T-helper 9 cell (primary cell): ENCODE measurements at regions not wholly inside any gene's neighbourhood (a gene's known extent, or its start where the extent isn't known, plus 50 kb on each side); places are given as distances from the start of the nearest gene placed in this dataset.

Experiments
- DNase-seq: peaks from one replicate; pipeline ENCODE4 v3.0.0-alpha.2; 2020

DNA sequence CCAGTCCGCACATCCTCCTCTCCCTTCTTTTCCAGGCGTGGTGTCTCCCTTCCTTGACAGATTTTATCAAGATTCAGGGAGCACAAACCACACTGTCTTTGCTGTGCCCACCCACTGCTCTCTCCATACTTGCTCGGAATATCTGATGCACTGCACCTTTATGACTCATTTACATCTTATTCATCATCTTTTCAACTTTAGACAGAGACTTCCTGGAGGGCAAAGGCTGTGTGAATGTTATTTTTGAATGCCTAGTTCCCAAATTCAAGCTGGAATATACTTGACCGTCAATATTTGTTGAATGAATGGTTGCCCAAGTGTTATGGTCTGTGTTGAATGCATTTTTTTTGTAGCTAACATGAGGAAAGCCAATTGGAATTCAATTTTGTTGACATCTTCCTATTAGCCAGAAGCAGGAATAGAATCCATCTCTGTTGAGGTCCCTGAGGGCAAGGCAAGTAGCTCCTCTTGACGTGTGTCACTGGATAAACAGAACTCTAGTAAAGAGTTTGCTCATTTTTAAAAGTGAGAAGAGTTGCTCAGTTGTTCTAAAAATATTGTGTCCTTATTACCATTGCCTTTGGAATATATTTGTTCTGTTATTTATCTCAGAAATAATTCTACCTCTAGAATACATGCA is 95.0 kb downstream of the KLF6 start:
- no peak for DNase-seq

DNA sequence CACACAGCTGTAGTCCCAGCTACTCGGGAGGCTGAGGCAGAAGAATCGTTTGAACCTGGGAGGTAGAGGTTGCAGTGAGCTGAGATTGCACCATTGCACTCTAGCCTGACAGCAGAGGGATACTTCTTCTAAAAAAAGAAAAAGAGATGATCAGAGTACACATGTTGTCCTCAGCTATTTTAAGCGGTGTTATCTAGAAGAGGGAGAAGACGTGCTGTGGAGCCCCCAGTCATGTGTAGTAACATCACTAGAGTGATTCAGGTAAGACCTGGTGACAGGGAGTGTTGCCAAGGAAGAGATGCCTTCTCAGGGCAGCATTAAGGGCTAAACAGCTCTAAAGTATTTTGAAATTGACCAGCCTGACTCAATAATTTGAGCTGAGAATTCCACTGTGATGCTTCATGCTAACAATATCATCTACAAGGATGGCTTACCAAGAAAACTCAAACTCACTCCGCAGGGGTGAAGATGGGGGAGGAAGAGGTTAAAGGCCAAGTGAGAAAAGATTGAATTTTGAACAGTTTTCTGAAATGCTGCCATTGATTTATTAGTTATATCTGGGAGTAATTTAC is 97.4 kb downstream of the KLF6 start:
- DNase-seq, result no peak

- DNase-seq, result no peak
These were observed 99.6 kb downstream of the KLF6 start for GRCh38 chr10:3685384-3685783.

- DNase-seq, result no peak
These were observed 100.1 kb downstream of the KLF6 start for GRCh38 chr10:3684891-3685290.

DNA sequence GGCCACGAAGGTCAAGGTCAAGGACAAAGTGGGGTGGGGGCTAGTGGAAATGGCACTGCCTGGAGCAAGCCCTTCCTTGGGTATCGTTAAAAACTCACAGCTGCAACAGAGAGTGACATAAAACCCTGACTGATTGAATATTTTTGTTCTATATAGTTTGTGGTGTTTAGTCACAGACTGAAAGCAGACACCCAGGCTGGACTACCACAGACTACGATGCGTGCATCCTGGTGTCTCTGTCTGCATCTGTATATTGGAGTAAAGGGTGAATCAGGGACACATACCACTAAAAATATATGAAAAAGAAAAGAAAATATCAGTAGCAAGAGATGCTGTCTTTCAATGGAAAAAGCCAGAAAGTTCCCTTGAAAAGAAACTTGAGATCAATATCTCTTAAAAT is 101.4 kb downstream of the KLF6 start:
- no peak for DNase-seq

DNA sequence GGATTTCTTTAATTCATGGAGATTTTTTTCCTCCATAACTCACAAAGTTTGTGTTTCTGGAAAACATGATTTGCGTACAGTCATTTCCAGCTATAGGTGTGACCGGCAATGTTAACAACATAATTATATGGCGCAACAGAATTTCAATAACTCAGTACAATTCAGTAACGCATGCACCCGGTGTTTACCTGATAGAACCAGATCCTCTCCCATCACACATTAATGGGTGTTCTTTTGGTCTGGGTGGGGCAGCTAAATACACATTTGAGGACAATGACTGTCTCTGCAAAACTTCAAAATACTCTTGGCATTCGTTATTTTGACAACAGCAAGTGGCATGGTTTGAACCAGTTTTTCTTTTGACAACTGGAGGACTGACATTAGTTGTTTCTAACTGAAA is 102.3 kb downstream of the KLF6 start:
- DNase-seq, result no peak

- no peak for DNase-seq
These were observed 103.1 kb downstream of the KLF6 start for GRCh38 chr10:3681642-3682554.

- DNase-seq, result no peak
These were observed 104.9 kb downstream of the KLF6 start for GRCh38 chr10:3679950-3680629.

DNA sequence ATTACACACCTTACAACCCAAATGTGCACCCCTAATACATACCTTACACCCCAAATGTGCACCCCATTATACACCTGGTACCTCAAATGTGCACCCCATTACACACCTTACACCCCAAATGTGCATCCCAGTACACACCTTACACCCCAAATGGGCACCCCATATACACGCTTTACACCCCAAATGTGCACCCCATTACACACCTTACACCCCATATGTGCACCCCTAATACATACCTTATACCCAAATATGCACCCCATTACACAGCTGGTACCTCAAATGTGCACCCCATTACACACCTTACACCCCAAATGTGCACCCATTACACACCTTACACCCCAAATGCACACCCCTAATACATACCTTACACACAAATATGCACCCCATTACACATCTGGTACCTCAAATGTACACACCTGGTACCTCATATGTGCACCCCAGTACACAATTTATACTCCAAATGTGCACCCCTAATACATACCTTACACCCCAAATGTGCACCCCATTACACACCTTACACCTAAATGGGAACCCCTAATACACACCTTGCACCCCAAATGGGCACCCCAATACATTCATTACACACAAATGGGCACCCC is 106.3 kb downstream of the KLF6 start:
- no peak for DNase-seq

DNA sequence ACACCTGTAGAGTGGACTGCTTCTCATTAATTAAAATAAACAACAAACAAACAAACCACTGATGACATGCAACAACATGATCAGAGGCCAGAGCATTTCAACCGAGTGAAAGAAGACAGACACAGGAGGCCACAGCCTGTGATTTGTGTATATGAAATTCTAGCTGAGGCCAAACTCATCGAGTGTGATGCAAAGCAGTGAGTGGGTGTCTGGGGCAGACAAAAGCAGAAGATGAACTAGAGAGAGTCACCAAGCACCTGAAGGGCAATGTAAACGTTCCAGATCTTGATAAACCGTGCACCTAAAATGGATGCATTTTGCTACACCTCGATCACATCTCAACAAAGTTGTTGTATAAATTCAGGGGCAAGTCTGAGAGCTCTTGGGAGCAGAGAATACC is 108.4 kb downstream of the KLF6 start:
- DNase-seq, result no peak

DNA sequence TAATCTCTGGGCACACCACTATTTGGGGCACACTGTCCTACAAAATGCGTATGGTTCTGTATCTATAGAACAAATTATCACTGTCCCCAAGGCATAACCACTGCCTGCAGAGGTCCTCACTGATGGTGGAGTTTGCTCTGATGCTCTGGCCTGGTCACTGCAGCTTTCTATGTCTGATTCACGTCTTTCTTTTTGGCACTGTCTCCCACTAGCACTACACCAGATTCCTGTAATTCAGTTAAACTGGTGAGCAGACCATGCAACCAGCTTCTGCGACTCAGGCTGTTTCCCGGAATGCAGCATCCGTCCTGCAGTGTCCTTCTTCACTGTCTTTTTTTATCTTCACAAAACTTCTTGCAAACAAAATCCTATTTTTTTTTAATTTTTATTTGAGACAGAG is 112.8 kb downstream of the KLF6 start:
- no peak for DNase-seq

DNA sequence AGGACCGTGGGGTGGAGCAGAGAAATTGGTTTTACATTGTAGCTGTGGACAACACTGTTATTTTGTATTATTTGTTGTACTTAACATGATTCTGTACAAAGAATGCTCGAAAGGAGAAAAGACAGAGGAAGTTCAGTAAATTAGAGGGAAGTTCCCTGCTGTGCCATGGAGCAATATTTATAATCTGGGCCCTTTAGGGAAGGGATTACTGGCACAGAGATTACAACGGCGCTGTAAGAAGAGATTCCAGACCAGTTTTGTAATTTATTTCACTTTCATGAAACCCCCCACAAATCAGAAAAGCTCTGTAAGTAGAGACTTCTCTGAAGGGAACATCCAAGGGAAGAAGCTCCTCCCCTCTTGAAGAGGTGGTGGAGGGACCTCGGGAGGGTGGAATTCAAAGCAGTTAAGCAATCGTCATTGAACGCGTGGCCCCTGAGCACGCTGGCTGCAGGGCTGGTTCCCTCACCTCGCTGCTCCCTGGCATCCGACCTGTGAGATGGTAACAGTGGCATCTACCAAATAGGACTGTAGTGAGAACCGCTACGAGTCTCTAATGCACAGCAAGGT is 113.5 kb downstream of the KLF6 start:
- DNase-seq, result no peak

DNA sequence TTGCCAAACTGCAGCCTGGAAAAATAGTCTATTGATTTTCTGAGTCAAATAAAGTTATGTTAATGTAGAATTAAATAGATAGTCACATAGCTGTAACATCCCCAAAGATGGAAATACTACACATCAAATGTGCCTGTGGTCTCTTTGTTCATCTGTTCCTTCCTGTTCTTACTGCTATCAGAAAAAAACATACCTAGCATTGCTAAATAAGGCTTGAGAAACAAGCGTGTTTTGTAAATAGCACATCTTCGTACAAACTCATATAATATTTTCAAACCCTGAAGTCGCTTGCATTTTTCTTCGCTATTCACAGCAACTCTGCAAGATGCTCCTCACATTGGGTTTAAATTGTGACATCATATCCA is 116.1 kb downstream of the KLF6 start:
- no peak for DNase-seq

- peak; percentile 58 for DNase-seq
These were observed 116.6 kb downstream of the KLF6 start for GRCh38 chr10:3668276-3668965.

DNA sequence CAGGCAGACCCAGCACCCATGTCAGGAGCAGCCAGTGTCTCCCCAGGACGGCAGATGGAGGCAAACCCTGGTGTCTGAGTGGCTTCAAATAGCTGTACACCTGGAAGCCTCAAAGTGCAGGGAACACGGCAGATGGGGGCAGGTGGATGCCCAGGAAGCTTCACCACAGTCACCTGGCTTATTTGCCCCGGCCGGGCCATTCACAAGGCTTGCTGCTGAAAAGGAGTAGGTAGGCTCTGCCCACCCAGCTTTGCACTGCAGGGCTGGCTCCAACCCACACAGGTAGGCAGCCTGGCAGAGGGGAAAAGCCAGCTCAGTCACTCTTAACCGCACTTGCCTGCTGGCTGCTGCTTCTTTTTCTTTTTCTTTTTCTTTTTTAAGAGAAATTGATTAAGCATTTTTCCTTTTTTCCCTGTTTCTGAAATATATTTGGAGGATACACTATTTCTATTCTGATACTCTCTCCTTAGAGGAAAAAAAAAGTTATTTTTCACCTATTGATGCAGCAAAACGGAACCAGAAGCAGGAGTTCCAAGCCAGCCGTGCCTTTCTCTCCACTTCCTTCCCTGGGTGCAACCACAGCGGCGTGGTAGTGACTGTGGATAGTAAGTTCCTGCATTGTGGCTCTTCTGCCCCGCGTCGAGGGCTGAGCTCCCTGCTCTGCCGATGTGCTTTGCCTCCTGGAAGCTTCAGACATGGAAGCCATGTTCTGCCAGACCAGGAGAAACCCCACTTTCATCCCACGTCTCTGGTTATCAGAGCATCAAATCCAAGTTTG is 118.3 kb downstream of the KLF6 start:
- DNase-seq, result peak; percentile 32

DNA sequence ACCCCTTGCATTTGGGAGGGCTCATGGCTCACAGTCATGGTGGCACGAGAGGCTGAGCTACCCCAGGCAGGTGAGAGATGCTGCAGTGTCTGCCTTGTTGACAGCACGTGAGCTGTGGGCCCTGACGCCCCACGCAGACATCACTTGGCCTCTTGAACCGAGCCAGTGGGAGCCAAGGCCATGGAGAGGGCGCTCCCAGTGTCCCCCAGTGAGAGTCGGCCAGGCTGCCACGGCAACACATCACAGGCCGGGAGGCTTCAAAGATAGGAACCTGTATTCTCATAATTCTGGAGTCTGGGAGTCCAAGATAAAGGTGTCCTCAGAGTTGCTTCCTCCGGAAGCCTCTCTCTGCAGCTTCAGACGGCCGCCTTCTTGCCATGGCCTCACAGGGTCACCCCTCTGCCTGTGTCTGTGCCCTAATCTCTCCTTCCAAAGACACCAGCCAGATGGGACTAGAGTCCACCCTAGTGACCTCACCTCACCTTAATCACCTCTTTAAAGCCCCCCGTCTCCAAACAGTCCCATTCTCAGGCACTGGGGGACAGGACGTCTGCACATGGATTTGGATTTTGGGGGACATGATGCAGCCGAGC is 119.6 kb downstream of the KLF6 start:
- DNase-seq, result no peak

GRCh38 chr10:3662775-3663174 is 122.2 kb downstream of the KLF6 start:
- no peak for DNase-seq

GRCh38 chr10:3661271-3661670 is 123.7 kb downstream of the KLF6 start:
- DNase-seq, result no peak

- DNase-seq, result no peak
These were observed 124.3 kb downstream of the KLF6 start for GRCh38 chr10:3660753-3661152.

DNA sequence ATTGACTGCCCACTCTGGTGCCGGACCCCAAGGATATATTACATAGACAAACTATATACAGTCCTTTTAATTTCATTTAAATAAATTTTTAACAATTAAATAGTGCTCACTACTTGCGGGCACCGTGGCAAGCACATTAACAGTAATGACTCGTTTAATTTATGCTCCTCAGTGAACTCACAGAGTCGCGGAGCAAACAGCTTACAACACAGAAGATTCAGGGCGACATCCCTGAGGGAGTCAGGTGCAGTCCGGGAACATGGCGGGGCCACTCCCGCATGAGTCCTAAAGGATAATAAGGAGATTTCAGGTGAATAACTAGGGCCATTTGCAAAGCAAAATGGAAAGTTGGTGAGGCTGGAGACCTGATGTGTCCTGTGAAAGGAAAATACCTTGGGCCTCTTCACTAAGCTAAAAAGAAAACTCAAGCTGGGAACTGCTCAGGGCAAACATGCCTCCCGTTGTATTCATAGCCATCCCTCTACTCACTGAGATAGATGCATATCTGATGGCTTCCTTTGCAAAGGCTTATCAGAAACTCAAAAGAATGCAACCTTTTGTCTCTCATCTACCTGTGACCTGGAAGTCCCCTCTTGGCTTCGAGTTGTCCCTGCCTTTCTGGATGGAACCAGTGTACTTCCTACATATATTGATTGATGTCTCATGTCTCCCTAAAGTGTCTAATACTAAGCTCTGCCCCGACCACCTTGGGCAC is 125.6 kb downstream of the KLF6 start:
- no peak for DNase-seq
